ENCODE measurements at regions not wholly inside any gene's neighbourhood (a gene's known extent, or its start where the extent isn't known, plus 50 kb on each side); places are given as distances from the start of the nearest gene placed in this dataset.

GRCh38 chr22:48106215-48106614 is 1343.8 kb downstream of the TBC1D22A start:
- H3K27ac ChIP-seq (ENCODE audit: low read depth, low read length): no peak overlapping the region
- no peaks in the 10 kb centered on the region for H3K9me2 ChIP-seq (replicated peaks; ENCODE audit: insufficient read depth, low read length)
- H3F3A ChIP-seq (ENCODE audit: insufficient read depth): no peaks in the 10 kb centered on the region
- H3K9me3 ChIP-seq (ENCODE audit: insufficient read depth, low read length): no peaks in the 10 kb centered on the region; the same call in 1 of the 2 replicates
- H3K4me3 ChIP-seq (ENCODE audit: insufficient read depth, low read length, poor library complexity, severe bottlenecking): no peak overlapping the region
- no peaks in the 10 kb centered on the region for H3K27me3 ChIP-seq (ENCODE audit: low read length)
- no peak for TF ChIP-seq CTCF (IDR thresholded peaks at IDR 0.05; ENCODE audit: insufficient read depth, low read length, poor library complexity, severe bottlenecking)
- H3K9ac ChIP-seq (ENCODE audit: low read length): no peak overlapping the region
- H3K4me2 ChIP-seq (ENCODE audit: low read depth, low read length, poor library complexity, severe bottlenecking): no peak overlapping the region
- H2AFZ ChIP-seq (ENCODE audit: low read depth, low read length, severe bottlenecking): no peak overlapping the region
- no peaks in the 10 kb centered on the region for H3K36me3 ChIP-seq (ENCODE audit: low read length)
- H4K20me1 ChIP-seq (ENCODE audit: low read depth, low read length): no peaks in the 10 kb centered on the region
- H3K79me2 ChIP-seq (ENCODE audit: insufficient read depth, low read length): no peaks in the 10 kb centered on the region

- no peak for TF ChIP-seq CTCF (IDR thresholded peaks at IDR 0.05; ENCODE audit: insufficient read depth, low read length, poor library complexity, severe bottlenecking)
- no peak for TF ChIP-seq EZH2phosphoT487 (conservative IDR thresholded peaks at IDR 0.05; ENCODE audit: low read length)
- Histone ChIP-seq H3K27ac (ENCODE audit: low read depth, low read length) (peak overlapping the region; percentile 50), H3K36me3 (ENCODE audit: low read length) (no peaks in the 10 kb centered on the region), H3K9me3 (ENCODE audit: insufficient read depth, low read length) (no peaks in the 10 kb centered on the region; the same call in 1 of the 2 replicates), H3K4me3 (ENCODE audit: insufficient read depth, low read length, poor library complexity, severe bottlenecking) (peak overlapping the region; percentile 27), H3F3A (ENCODE audit: insufficient read depth) (no peaks in the 10 kb centered on the region), H3K79me2 (ENCODE audit: insufficient read depth, low read length) (no peaks in the 10 kb centered on the region), H3K27me3 (ENCODE audit: low read length) (no peaks in the 10 kb centered on the region), H3K4me2 (ENCODE audit: low read depth, low read length, poor library complexity, severe bottlenecking) (peak overlapping the region; percentile 54), H2AFZ (ENCODE audit: low read depth, low read length, severe bottlenecking) (peak overlapping the region; percentile 65), H3K9me2 (replicated peaks; ENCODE audit: insufficient read depth, low read length) (no peaks in the 10 kb centered on the region), H4K20me1 (ENCODE audit: low read depth, low read length) (no peaks in the 10 kb centered on the region), H3K9ac (ENCODE audit: low read length) (peak overlapping the region; percentile 48)
Observed at GRCh38 chr22:48105259-48105658, 1342.8 kb downstream of the TBC1D22A start.

- Histone ChIP-seq H3K36me3 (ENCODE audit: low read length) (no peaks in the 10 kb centered on the region), H3K4me3 (ENCODE audit: insufficient read depth, low read length, poor library complexity, severe bottlenecking) (peak overlapping the region; percentile 27), H3K79me2 (ENCODE audit: insufficient read depth, low read length) (no peaks in the 10 kb centered on the region), H3K27me3 (ENCODE audit: low read length) (no peaks in the 10 kb centered on the region), H3K9me3 (ENCODE audit: insufficient read depth, low read length) (no peaks in the 10 kb centered on the region; the same call in 1 of the 2 replicates), H3K4me2 (ENCODE audit: low read depth, low read length, poor library complexity, severe bottlenecking) (peak overlapping the region; percentile 54), H2AFZ (ENCODE audit: low read depth, low read length, severe bottlenecking) (peak overlapping the region; percentile 65), H3K27ac (ENCODE audit: low read depth, low read length) (peak overlapping the region; percentile 50), H3K9ac (ENCODE audit: low read length) (peak overlapping the region; percentile 48), H3F3A (ENCODE audit: insufficient read depth) (no peaks in the 10 kb centered on the region), H3K9me2 (replicated peaks; ENCODE audit: insufficient read depth, low read length) (no peaks in the 10 kb centered on the region), H4K20me1 (ENCODE audit: low read depth, low read length) (no peaks in the 10 kb centered on the region)
- TF ChIP-seq EZH2phosphoT487 (conservative IDR thresholded peaks at IDR 0.05; ENCODE audit: low read length): no peak
- TF ChIP-seq CTCF (IDR thresholded peaks at IDR 0.05; ENCODE audit: insufficient read depth, low read length, poor library complexity, severe bottlenecking): no peak
Observed at GRCh38 chr22:48104766-48105165, 1342.3 kb downstream of the TBC1D22A start.
